DOHH2 (cell line): ENCODE measurements at regions not wholly inside any gene's neighbourhood (a gene's known extent, or its start where the extent isn't known, plus 50 kb on each side); places are given as distances from the start of the nearest gene placed in this dataset.

Source experiments
- CTCF ChIP-seq: fragments of 200-600 bp; sonication (generic); IDR thresholded peaks from one replicate; pipeline ENCODE4 v1.5.1; 2014; ENCODE audit warnings: antibody characterized with exemption, mild to moderate bottlenecking, low read depth, low read length; ENCODE audit not compliant: poor library complexity, severe bottlenecking
- EZH2phosphoT487 ChIP-seq: fragments of 200-600 bp; sonication (generic); IDR thresholded peaks from 2 replicates; pipeline ENCODE4 v1.6.1; 2017; ENCODE audit warnings: borderline replicate concordance, mild to moderate bottlenecking, antibody characterized with exemption, low read length, moderate library complexity, mixed read lengths

GRCh38 chr18:1026930-1027329 is 122.3 kb downstream of the ADCYAP1 start:
- no peak for TF ChIP-seq CTCF
- no peak for TF ChIP-seq EZH2phosphoT487
